Astrocyte (in vitro differentiated cells and primary cell): ENCODE measurements at regions not wholly inside any gene's neighbourhood (a gene's known extent, or its start where the extent isn't known, plus 50 kb on each side); places are given as distances from the start of the nearest gene placed in this dataset.

ENCODE experiments used
- DNase-seq: peaks from one replicate; pipeline ENCODE4 v3.0.0-alpha.2; 2010; ENCODE audit warnings: low read depth
- FAIRE-seq: peaks from 2 replicates; lab custom pipeline; 2011; peaks lifted over from hg19 to GRCh38; lab: Jason Lieb, UNC
- H2AFZ ChIP-seq: 2 replicates; pipeline ENCODE4 v1.6.0; 2012; ENCODE audit warnings: low read depth, low read length, inconsistent platforms
- H3K27ac ChIP-seq: 2 replicates; pipeline ENCODE4 v1.5.1; 2011; ENCODE audit warnings: low read depth, low read length, inconsistent platforms
- H3K27me3 ChIP-seq: 2 replicates; pipeline ENCODE4 v1.6.0; 2011; ENCODE audit warnings: low read length, inconsistent platforms; ENCODE audit not compliant: insufficient read depth
- H3K36me3 ChIP-seq: 2 replicates; pipeline ENCODE4 v1.5.1; 2011; ENCODE audit warnings: low read length, inconsistent platforms; ENCODE audit not compliant: insufficient read depth
- H3K4me1 ChIP-seq: 2 replicates; pipeline ENCODE4 v1.5.1; 2011; ENCODE audit warnings: low read length, inconsistent platforms; ENCODE audit not compliant: insufficient read depth
- H3K4me2 ChIP-seq: 2 replicates; pipeline ENCODE4 v1.6.0; 2012; ENCODE audit warnings: low read length, inconsistent platforms
- H3K4me3 ChIP-seq: 2 replicates; pipeline ENCODE4 v1.5.1; 2011; ENCODE audit warnings: low read depth, mild to moderate bottlenecking, low read length, inconsistent platforms; ENCODE audit not compliant: insufficient read depth
- H3K79me2 ChIP-seq: 2 replicates; pipeline ENCODE4 v1.6.0; 2012; ENCODE audit warnings: mild to moderate bottlenecking, low read length, inconsistent platforms; ENCODE audit not compliant: insufficient read depth
- H3K9ac ChIP-seq: 2 replicates; pipeline ENCODE4 v1.6.0; 2012; ENCODE audit warnings: mild to moderate bottlenecking, low read length, inconsistent platforms
- H3K9me3 ChIP-seq: 2 replicates; pipeline ENCODE4 v1.5.1; 2012; ENCODE audit warnings: low read depth, mild to moderate bottlenecking, low read length, inconsistent platforms; ENCODE audit not compliant: insufficient read depth
- H4K20me1 ChIP-seq: 2 replicates; pipeline ENCODE4 v1.6.0; 2012; ENCODE audit warnings: low read length, inconsistent platforms; ENCODE audit not compliant: insufficient read depth
- H3K27ac Mint-ChIP-seq: one replicate; pipeline ENCODE4 v1.8.0; 2021; ENCODE audit warnings: mild to moderate bottlenecking, mixed read lengths; ENCODE audit not compliant: unreplicated experiment
- H3K27me3 Mint-ChIP-seq: one replicate; pipeline ENCODE4 v1.8.0; 2021; ENCODE audit warnings: low read depth, mixed read lengths; ENCODE audit not compliant: unreplicated experiment
- H3K36me3 Mint-ChIP-seq: one replicate; pipeline ENCODE4 v1.8.0; 2021; ENCODE audit warnings: low read depth, mixed read lengths; ENCODE audit not compliant: unreplicated experiment
- H3K4me1 Mint-ChIP-seq: one replicate; pipeline ENCODE4 v1.8.0; 2021; ENCODE audit warnings: low read depth, mixed read lengths; ENCODE audit not compliant: unreplicated experiment
- H3K4me3 Mint-ChIP-seq: one replicate; pipeline ENCODE4 v1.8.0; 2021; ENCODE audit warnings: mild to moderate bottlenecking, moderate library complexity, mixed read lengths; ENCODE audit not compliant: unreplicated experiment
- H3K9me3 Mint-ChIP-seq: one replicate; pipeline ENCODE4 v1.8.0; 2021; ENCODE audit warnings: mild to moderate bottlenecking, mixed read lengths; ENCODE audit not compliant: unreplicated experiment
- EZH2 ChIP-seq: IDR thresholded peaks from 2 replicates; pipeline ENCODE4 v1.6.1; 2012; ENCODE audit warnings: mild to moderate bottlenecking, low read length, inconsistent platforms; ENCODE audit not compliant: insufficient read depth
- TF ChIP-seq, protein P1 (sequence below): IDR thresholded peaks from 2 replicates; pipeline ENCODE4 v1.5.1; 2011; ENCODE audit warnings: low read depth, mild to moderate bottlenecking, inconsistent platforms, low read length, moderate library complexity; ENCODE audit not compliant: insufficient read depth

DNA sequence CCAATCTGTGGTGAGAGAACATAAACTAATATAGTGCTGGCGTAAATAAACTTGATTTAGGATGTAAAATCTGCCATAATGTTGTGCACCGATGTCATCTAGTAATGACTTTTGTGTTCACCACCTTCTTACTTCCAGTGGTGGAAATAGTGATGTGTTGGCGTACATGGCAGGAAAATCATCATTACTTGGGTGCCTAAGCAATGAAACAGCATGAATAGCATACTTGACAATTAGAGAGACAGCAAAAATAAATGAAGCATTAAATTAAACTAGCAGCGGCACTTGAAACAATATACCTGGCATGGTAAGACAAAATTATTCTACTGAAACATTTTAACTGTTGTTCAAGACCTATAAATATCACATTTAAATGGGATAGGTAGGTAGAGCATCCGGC is 73.2 kb upstream of the DSC1 start:
- H3K27me3 ChIP-seq: no peaks in the 10 kb centered on the region
- DNase-seq: no peak
- no peak overlapping the region for H3K4me3 Mint-ChIP-seq
- H3K36me3 ChIP-seq: no peaks in the 10 kb centered on the region
- H3K4me3 ChIP-seq: no peak overlapping the region
- H3K9me3 Mint-ChIP-seq: no peaks in the 10 kb centered on the region
- H3K27ac ChIP-seq: no peak overlapping the region
- H4K20me1 ChIP-seq: no peaks in the 10 kb centered on the region
- no peak for TF ChIP-seq EZH2
- TF ChIP-seq, protein P1, sequence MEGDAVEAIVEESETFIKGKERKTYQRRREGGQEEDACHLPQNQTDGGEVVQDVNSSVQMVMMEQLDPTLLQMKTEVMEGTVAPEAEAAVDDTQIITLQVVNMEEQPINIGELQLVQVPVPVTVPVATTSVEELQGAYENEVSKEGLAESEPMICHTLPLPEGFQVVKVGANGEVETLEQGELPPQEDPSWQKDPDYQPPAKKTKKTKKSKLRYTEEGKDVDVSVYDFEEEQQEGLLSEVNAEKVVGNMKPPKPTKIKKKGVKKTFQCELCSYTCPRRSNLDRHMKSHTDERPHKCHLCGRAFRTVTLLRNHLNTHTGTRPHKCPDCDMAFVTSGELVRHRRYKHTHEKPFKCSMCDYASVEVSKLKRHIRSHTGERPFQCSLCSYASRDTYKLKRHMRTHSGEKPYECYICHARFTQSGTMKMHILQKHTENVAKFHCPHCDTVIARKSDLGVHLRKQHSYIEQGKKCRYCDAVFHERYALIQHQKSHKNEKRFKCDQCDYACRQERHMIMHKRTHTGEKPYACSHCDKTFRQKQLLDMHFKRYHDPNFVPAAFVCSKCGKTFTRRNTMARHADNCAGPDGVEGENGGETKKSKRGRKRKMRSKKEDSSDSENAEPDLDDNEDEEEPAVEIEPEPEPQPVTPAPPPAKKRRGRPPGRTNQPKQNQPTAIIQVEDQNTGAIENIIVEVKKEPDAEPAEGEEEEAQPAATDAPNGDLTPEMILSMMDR: no peak
- no peak overlapping the region for H3K27ac Mint-ChIP-seq
- H3K9me3 ChIP-seq: no peaks in the 10 kb centered on the region
- no peak overlapping the region for H2AFZ ChIP-seq
- peaks cover 8% of the 10 kb centered on the region for H3K4me1 Mint-ChIP-seq
- FAIRE-seq: peak; percentile 13
- H3K4me1 ChIP-seq: no peaks in the 10 kb centered on the region
- H3K36me3 Mint-ChIP-seq: no peaks in the 10 kb centered on the region
- no peaks in the 10 kb centered on the region for H3K27me3 Mint-ChIP-seq
- H3K4me2 ChIP-seq: no peak overlapping the region
- H3K79me2 ChIP-seq: no peaks in the 10 kb centered on the region
- no peak overlapping the region for H3K9ac ChIP-seq

DNA sequence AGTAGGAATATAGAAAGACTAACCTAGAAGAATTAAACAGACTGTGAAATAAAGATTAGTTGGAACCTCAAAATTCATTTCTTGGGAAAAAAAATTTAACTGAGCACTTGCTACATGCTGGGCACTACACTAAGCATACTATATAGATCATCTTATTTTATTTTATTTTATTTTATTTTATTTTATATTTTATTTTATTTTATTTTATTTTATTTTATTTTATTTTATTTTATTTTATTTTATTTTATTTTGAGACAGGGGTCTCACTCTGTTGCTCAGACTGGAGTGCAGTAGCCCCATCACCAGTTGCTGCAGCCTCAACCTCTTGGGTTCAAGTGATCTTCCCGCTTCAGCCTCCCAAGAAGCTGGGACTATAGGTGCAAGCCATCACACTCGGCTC is 74.5 kb upstream of the DSC1 start:
- TF ChIP-seq, protein P1: no peak
- no peak for TF ChIP-seq EZH2
- FAIRE-seq: no peak

DNA sequence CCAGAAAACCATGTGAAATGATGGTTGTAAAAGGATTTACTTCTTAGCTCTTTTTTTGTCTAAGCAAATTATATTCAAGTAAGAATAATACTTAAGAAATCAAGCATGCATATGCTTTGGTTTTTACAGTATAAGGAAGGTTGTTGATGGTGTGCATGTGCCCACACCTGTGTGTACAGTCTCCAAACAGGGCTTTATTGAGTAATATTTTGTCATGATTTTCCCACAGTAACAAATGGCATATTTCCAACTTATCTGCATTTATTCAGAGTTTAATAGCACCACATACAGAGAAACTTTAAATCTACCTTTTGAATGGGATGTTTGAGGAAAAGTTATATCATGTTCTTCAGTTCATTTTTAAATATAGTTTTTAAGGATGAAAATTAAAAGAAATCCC is 76.5 kb upstream of the DSG1 start:
- H3K9ac ChIP-seq: no peak overlapping the region
- peaks cover 9% of the 10 kb centered on the region for H3K4me1 ChIP-seq
- H4K20me1 ChIP-seq: no peaks in the 10 kb centered on the region
- no peak overlapping the region for H3K4me2 ChIP-seq
- no peak for FAIRE-seq
- no peak overlapping the region for H3K27ac ChIP-seq
- no peaks in the 10 kb centered on the region for H3K36me3 Mint-ChIP-seq
- no peak overlapping the region for H3K4me3 Mint-ChIP-seq
- H3K27me3 ChIP-seq: no peaks in the 10 kb centered on the region
- H3K9me3 ChIP-seq: no peaks in the 10 kb centered on the region
- H3K4me1 Mint-ChIP-seq: peaks cover 34% of the 10 kb centered on the region
- H3K9me3 Mint-ChIP-seq: no peaks in the 10 kb centered on the region
- DNase-seq: no peak
- TF ChIP-seq EZH2: no peak
- TF ChIP-seq, protein P1: no peak
- H3K79me2 ChIP-seq: no peaks in the 10 kb centered on the region
- H3K36me3 ChIP-seq: no peaks in the 10 kb centered on the region
- no peak overlapping the region for H2AFZ ChIP-seq
- H3K4me3 ChIP-seq: no peak overlapping the region
- no peak overlapping the region for H3K27ac Mint-ChIP-seq
- H3K27me3 Mint-ChIP-seq: no peaks in the 10 kb centered on the region

More for the DNA sequence above, 74.5 kb upstream of the DSC1 start:
- no peak overlapping the region for H2AFZ ChIP-seq
- H3K27me3 ChIP-seq: no peaks in the 10 kb centered on the region
- no peak overlapping the region for H3K9ac ChIP-seq
- Mint-ChIP-seq H3K27ac (no peak overlapping the region), H3K9me3 (no peaks in the 10 kb centered on the region), H3K4me1 (peaks cover 15% of the 10 kb centered on the region), H3K36me3 (no peaks in the 10 kb centered on the region), H3K27me3 (no peaks in the 10 kb centered on the region), H3K4me3 (no peak overlapping the region)
- H3K9me3 ChIP-seq: no peaks in the 10 kb centered on the region
- H3K36me3 ChIP-seq: no peaks in the 10 kb centered on the region
- no peak for DNase-seq
- no peak overlapping the region for H3K4me2 ChIP-seq
- H3K79me2 ChIP-seq: no peaks in the 10 kb centered on the region
- no peaks in the 10 kb centered on the region for H4K20me1 ChIP-seq
- H3K27ac ChIP-seq: no peak overlapping the region
- H3K4me3 ChIP-seq: no peak overlapping the region
- no peaks in the 10 kb centered on the region for H3K4me1 ChIP-seq
